ENCODE measurements at regions not wholly inside any gene's neighbourhood (a gene's known extent, or its start where the extent isn't known, plus 50 kb on each side); places are given as distances from the start of the nearest gene placed in this dataset.

DNA sequence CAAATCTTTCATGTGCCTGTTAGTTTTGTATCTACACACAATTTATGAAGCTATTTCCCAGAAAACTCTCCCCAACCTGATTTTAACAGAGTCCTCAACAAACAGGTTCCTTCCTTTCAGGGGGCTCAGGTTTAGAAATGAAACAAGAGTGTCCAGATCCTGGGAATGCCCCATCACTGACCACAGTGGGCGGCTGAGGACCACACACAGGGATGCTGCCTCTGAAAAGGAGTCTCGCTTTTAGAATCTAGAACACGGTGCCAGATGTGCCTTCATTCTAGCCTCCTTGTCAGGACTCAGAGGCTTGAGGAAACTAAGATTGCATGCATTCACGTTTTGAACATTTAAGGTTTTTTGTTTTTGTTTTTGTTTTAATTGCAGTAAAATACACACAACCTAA is 115.0 kb downstream of the FOXB1 start:
- TF ChIP-seq ZFX (IDR thresholded peaks at IDR 0.05; ENCODE audit: borderline replicate concordance), result no peak
- TF ChIP-seq, protein P1, sequence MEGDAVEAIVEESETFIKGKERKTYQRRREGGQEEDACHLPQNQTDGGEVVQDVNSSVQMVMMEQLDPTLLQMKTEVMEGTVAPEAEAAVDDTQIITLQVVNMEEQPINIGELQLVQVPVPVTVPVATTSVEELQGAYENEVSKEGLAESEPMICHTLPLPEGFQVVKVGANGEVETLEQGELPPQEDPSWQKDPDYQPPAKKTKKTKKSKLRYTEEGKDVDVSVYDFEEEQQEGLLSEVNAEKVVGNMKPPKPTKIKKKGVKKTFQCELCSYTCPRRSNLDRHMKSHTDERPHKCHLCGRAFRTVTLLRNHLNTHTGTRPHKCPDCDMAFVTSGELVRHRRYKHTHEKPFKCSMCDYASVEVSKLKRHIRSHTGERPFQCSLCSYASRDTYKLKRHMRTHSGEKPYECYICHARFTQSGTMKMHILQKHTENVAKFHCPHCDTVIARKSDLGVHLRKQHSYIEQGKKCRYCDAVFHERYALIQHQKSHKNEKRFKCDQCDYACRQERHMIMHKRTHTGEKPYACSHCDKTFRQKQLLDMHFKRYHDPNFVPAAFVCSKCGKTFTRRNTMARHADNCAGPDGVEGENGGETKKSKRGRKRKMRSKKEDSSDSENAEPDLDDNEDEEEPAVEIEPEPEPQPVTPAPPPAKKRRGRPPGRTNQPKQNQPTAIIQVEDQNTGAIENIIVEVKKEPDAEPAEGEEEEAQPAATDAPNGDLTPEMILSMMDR (IDR thresholded peaks at IDR 0.05), result no peak
